K562 (cell line): ENCODE measurements at regions not wholly inside any gene's neighbourhood (a gene's known extent, or its start where the extent isn't known, plus 50 kb on each side); places are given as distances from the start of the nearest gene placed in this dataset.

Experiments
- ATAC-seq: fragments of 200-7000 bp; cut with Tn5 transposase; 3 replicates; pipeline ENCODE4 v1.9.1; 2020; ENCODE audit warnings: moderate library complexity
- BruUV-seq: library from RNA; stranded (reverse); fragments of 400-500 nt; replicated peaks from 2 replicates; lab custom pipeline; 2021; lab: Mats Ljungman, UMichigan
- CTCF ChIA-PET: fragments of 300-600 bp; formaldehyde crosslinking; extraction: SDS; loops from one replicate; lab custom pipeline; 2021; ENCODE audit warnings: low intra/inter-chr PET ratio; lab: Yijun Ruan, JAX
- POLR2A ChIA-PET: fragments of 300-600, 350-650 bp; sonication (Branson Sonifier 250); formaldehyde crosslinking; extraction: SDS; loops from one replicate; lab custom pipeline; 2021; ENCODE audit warnings: antibody characterized with exemption, inconsistent platforms; lab: Yijun Ruan, JAX
- DNase-seq, 4 experiments: peaks; one replicate each; pipeline versions ENCODE4 v3.0.0 to v3.0.0-alpha.2; 2011 to 2018; ENCODE audit warnings: low spot score in 3 of 4, mixed read lengths in 3 of 4; ENCODE audit errors: extremely low read depth in 1 of 4
- FAIRE-seq: peaks from 2 replicates; lab custom pipeline; 2011; peaks lifted over from hg19 to GRCh38; lab: Jason Lieb, UNC
- H2AFZ ChIP-seq: 2 replicates; pipeline ENCODE4 v1.6.0; 2011; ENCODE audit warnings: low read depth, low read length, control low read depth, inconsistent platforms
- H3K27ac ChIP-seq: fragments of 200-600 bp; 3 replicates; pipeline ENCODE4 v1.8.0; 2011; ENCODE audit warnings: low read depth, mild to moderate bottlenecking, control low read depth, inconsistent platforms, low read length, moderate library complexity, mixed read lengths; ENCODE audit errors: extremely low read depth
- H3K27me3 ChIP-seq, 2 experiments: fragments of 300-600 bp in 1 of 2; 2 replicates in 1 of 2; 3 replicates in 1 of 2; pipeline versions ENCODE4 v1.6.0 to v1.8.0; 2011; ENCODE audit warnings: inconsistent platforms in 2 of 2, low read length in 2 of 2, mild to moderate bottlenecking in 1 of 2, mixed read lengths in 1 of 2, moderate library complexity in 1 of 2; ENCODE audit not compliant: control insufficient read depth in 2 of 2, insufficient read depth in 2 of 2
- H3K36me3 ChIP-seq: fragments of 300-600 bp; 3 replicates; pipeline ENCODE4 v1.8.0; 2011; ENCODE audit warnings: mild to moderate bottlenecking, low read length, inconsistent platforms; ENCODE audit not compliant: control insufficient read depth, insufficient read depth
- H3K4me1 ChIP-seq, 2 experiments: fragments of 200-600 bp in 1 of 2; replicated peaks in 1 of 2; 2 replicates in 1 of 2; 3 replicates in 1 of 2; pipeline versions ENCODE4 v1.5.1 to v1.8.0; 2011; ENCODE audit warnings: inconsistent platforms in 2 of 2, low read length in 2 of 2, mild to moderate bottlenecking in 1 of 2, mixed read lengths in 1 of 2, moderate library complexity in 1 of 2; ENCODE audit not compliant: control insufficient read depth in 2 of 2, insufficient read depth in 2 of 2
- H3K4me2 ChIP-seq: 2 replicates; pipeline ENCODE4 v1.6.1; 2011; ENCODE audit warnings: low read length, control low read depth, inconsistent platforms, mixed read lengths; ENCODE audit not compliant: insufficient read depth
- H3K4me3 ChIP-seq: fragments of 200-600 bp; sonication (generic), shearing (Covaris generic); 2 replicates; pipeline ENCODE4 v1.5.1; 2016; ENCODE audit warnings: control low read depth, inconsistent platforms
- H3K79me2 ChIP-seq: fragments of 200-600 bp; 3 replicates; pipeline ENCODE4 v1.8.0; 2011; ENCODE audit warnings: low read length, inconsistent platforms; ENCODE audit not compliant: control insufficient read depth, insufficient read depth
- H3K9ac ChIP-seq, 2 experiments: 2 replicates each; pipeline versions ENCODE4 v1.6.0 to v1.6.1; 2011; ENCODE audit warnings: low read depth in 2 of 2, low read length in 2 of 2, control low read depth in 1 of 2, inconsistent platforms in 1 of 2, mild to moderate bottlenecking in 1 of 2, mixed read lengths in 1 of 2; ENCODE audit not compliant: insufficient read depth in 1 of 2
- H3K9me1 ChIP-seq: one replicate; pipeline ENCODE4 v1.6.0; 2011; ENCODE audit warnings: inconsistent platforms, mild to moderate bottlenecking, low read length, moderate library complexity; ENCODE audit not compliant: control insufficient read depth, insufficient read depth
- H3K9me3 ChIP-seq: replicated peaks from 2 replicates; pipeline ENCODE4 v1.5.1; 2011; ENCODE audit warnings: low read depth, low read length, inconsistent platforms; ENCODE audit not compliant: control insufficient read depth, insufficient read depth
- H4K20me1 ChIP-seq: replicated peaks from 2 replicates; pipeline ENCODE4 v1.6.1; 2011; ENCODE audit warnings: low read length, inconsistent platforms, mixed read lengths; ENCODE audit not compliant: control insufficient read depth, insufficient read depth
- CBFA2T2 ChIP-seq: fragments of 450-650 bp; conservative IDR thresholded peaks from 2 replicates; pipeline ENCODE4 v1.6.1; 2017; ENCODE audit warnings: mild to moderate bottlenecking
- CTCF ChIP-seq, 3 experiments: IDR thresholded peaks in 2 of 3; conservative IDR thresholded peaks in 1 of 3; 2 replicates each; pipeline ENCODE4 v1.5.1; 2011 to 2012; ENCODE audit warnings: low read length in 3 of 3, mild to moderate bottlenecking in 3 of 3, control low read depth in 2 of 3, improper control_type of control experiment in 1 of 3, inconsistent platforms in 1 of 3, low read depth in 1 of 3, mixed read lengths in 1 of 3, moderate library complexity in 1 of 3; ENCODE audit not compliant: insufficient read depth in 2 of 3
- DDX20 ChIP-seq: fragments of 450-650 bp; IDR thresholded peaks from 2 replicates; pipeline ENCODE4 v1.6.1; 2016; ENCODE audit warnings: missing genetic modification characterization, low read depth, mild to moderate bottlenecking, missing compliant biosample characterization, moderate library complexity
- FOXK2 ChIP-seq, 2 experiments: fragments of 450-650 bp; IDR thresholded peaks in 1 of 2; conservative IDR thresholded peaks in 1 of 2; 2 replicates each; pipeline ENCODE4 v1.6.1; 2016; ENCODE audit warnings: low read depth in 2 of 2, mild to moderate bottlenecking in 1 of 2
- FOXM1 ChIP-seq, 2 experiments: fragments of 450-650 bp in 1 of 2; sonication (generic) in 1 of 2; formaldehyde crosslinking in 1 of 2; IDR thresholded peaks; 2 replicates each; pipeline versions ENCODE4 v1.6.1 to v1.9.0; 2017 to 2022; ENCODE audit warnings: low read depth in 2 of 2, mild to moderate bottlenecking in 2 of 2, missing genetic modification reagents in 1 of 2, moderate library complexity in 1 of 2
- HBP1 ChIP-seq: fragments of 450-650 bp; formaldehyde crosslinking; IDR thresholded peaks from 2 replicates; pipeline ENCODE4 v1.4.0; 2022; ENCODE audit warnings: missing genetic modification characterization
- HINFP ChIP-seq: fragments of 450-650 bp; conservative IDR thresholded peaks from 2 replicates; pipeline ENCODE4 v1.6.1; 2016; ENCODE audit warnings: missing genetic modification characterization, low read depth, mild to moderate bottlenecking, control low read depth, missing compliant biosample characterization
- HMBOX1 ChIP-seq: sonication (generic); IDR thresholded peaks from 2 replicates; pipeline ENCODE4 v1.6.1; 2016
- NCOA2 ChIP-seq, 2 experiments: fragments of 450-650 bp; IDR thresholded peaks; 2 replicates each; pipeline ENCODE4 v1.6.1; 2018; ENCODE audit warnings: mild to moderate bottlenecking in 2 of 2, moderate library complexity in 1 of 2; ENCODE audit not compliant: partially characterized antibody in 2 of 2
- NFRKB ChIP-seq: fragments of 450-650 bp; IDR thresholded peaks from 2 replicates; pipeline ENCODE4 v1.6.1; 2016; ENCODE audit warnings: low read depth
- OTX1 ChIP-seq: fragments of 450-650 bp; formaldehyde crosslinking; IDR thresholded peaks from 2 replicates; pipeline ENCODE4 v1.4.0; 2022; ENCODE audit warnings: mild to moderate bottlenecking
- SOX6 ChIP-seq: fragments of 450-650 bp; IDR thresholded peaks from 2 replicates; pipeline ENCODE4 v1.6.1; 2014; ENCODE audit warnings: mild to moderate bottlenecking
- TCF3 ChIP-seq: sonication (generic); formaldehyde crosslinking; IDR thresholded peaks from 2 replicates; pipeline ENCODE4 v1.4.0; 2020; ENCODE audit warnings: mild to moderate bottlenecking, missing genetic modification reagents
- TFAP4 ChIP-seq: sonication (generic); formaldehyde crosslinking; IDR thresholded peaks from 2 replicates; pipeline ENCODE4 v1.8.0; 2022; ENCODE audit warnings: missing genetic modification reagents, mild to moderate bottlenecking, moderate library complexity, borderline replicate concordance
- TRIM28 ChIP-seq: fragments of 450-650 bp; IDR thresholded peaks from 2 replicates; pipeline ENCODE4 v1.6.1; 2017
- WGBS: fragments of 100-300 bp; shearing (Covaris generic); methylation state at CpG from one replicate; pipeline ENCODE4 v1.1.6; 2016; ENCODE audit warnings: low coverage, mixed read lengths; ENCODE audit not compliant: insufficient coverage; ENCODE audit errors: missing lambda C conversion rate; 5-methylcytosine and 5-hydroxymethylcytosine counted together
- in situ Hi-C: fragments of 300-500 bp; cut with MboI; formaldehyde crosslinking; loops from 4 replicates; pipeline ENCODE4 v1.15.0; 2018; ENCODE audit warnings: inconsistent platforms, mixed read lengths
- intact Hi-C: fragments of 100-400 bp; cut with micrococcal nuclease; formaldehyde crosslinking; loops from 2 replicates; pipeline ENCODE4 v1.14.2; 2022

GRCh38 chr2:217153510-217153909 lies 293.6 kb upstream of the TNP1 start:
- no peaks in the 10 kb centered on the region for H3K36me3 ChIP-seq
- ATAC-seq (no peak), DNase-seq (peak in 2 of 4 experiments; percentile 18 to 23), FAIRE-seq (peak; percentile 26)
- ChIA-PET POLR2A (interaction anchor here (0.6 kb wide), 1 partner anchor 729 kb away, joined by 3 read pairs; no protein-coding TSS in a partner anchor), CTCF (no interaction called here)
- intact Hi-C loops = loop anchor here (5.0 kb wide), 2 partner anchors 46 to 61 kb away; no protein-coding TSS in a partner anchor
- no peak overlapping the region for H3K9ac ChIP-seq
- in situ Hi-C loops = no loop called here
- no peaks in the 10 kb centered on the region for H3K27me3 ChIP-seq
- BruUV-seq = no TSS peak
- H3K9me3 ChIP-seq = no peaks in the 10 kb centered on the region
- peaks cover 3 to 28% of the 10 kb centered on the region in 2 experiments; a peak in 3 of 5 replicates for H3K4me1 ChIP-seq
- H2AFZ ChIP-seq = no peak overlapping the region
- no peaks in the 10 kb centered on the region for H3K79me2 ChIP-seq
- no peaks in the 10 kb centered on the region for H4K20me1 ChIP-seq
- H3K4me3 ChIP-seq = no peak overlapping the region
- H3K27ac ChIP-seq = no peak overlapping the region
- H3K4me2 ChIP-seq = peak overlapping the region; percentile 23; the same call in 1 of the 2 replicates
- 0% methylated on average over 3 of the region's 5 CpGs for WGBS
- peaks cover 3% of the 10 kb centered on the region for H3K9me1 ChIP-seq
- peak; percentile 54 for TF ChIP-seq TCF3 (CRISPR knock-in tag)
- no peak for TF ChIP-seq HINFP (tag)
- no peak for TF ChIP-seq OTX1 (CRISPR knock-in tag)
- peak; percentile 73 for TF ChIP-seq HMBOX1
- no peak for TF ChIP-seq NFRKB
- TF ChIP-seq HBP1 (CRISPR knock-in tag) = no peak
- no peak for TF ChIP-seq TRIM28
- TF ChIP-seq FOXM1 (IDR thresholded peaks at IDR 0.05; ENCODE audit: low read depth) = peak; percentile 56; the same call in 1 of the 2 replicates
- TF ChIP-seq FOXM1 (CRISPR knock-in tag; IDR thresholded peaks at IDR 0.05; ENCODE audit: low read depth) = no peak
- TF ChIP-seq TFAP4 (CRISPR knock-in tag) = no peak
- 0 out of 2 replicates have a peak, but pooled peaks have one; percentile 9 for TF ChIP-seq SOX6
- TF ChIP-seq CBFA2T2 = peak; percentile 21; the same call in 1 of the 2 replicates
- TF ChIP-seq NCOA2 (IDR thresholded peaks at IDR 0.05; ENCODE audit: partially characterized antibody in 2 of 2) = no peak
- no peak for TF ChIP-seq FOXK2 (conservative IDR thresholded peaks at IDR 0.05 in 1 of 2, IDR thresholded peaks at IDR 0.05 in 1 of 2; ENCODE audit: low read depth in 2 of 2)
- TF ChIP-seq CTCF (IDR thresholded peaks at IDR 0.05 in 2 of 3, conservative IDR thresholded peaks at IDR 0.05 in 1 of 3; ENCODE audit: insufficient read depth in 2 of 3, low read depth in 1 of 3, low read length in 3 of 3) = no peak
- no peak for TF ChIP-seq DDX20
